Loucy (cell line): ENCODE measurements at regions not wholly inside any gene's neighbourhood (a gene's known extent, or its start where the extent isn't known, plus 50 kb on each side); places are given as distances from the start of the nearest gene placed in this dataset.
"Not testable (repeated sequence)": the region's sequence is repeated elsewhere in the genome, so short reads cannot be mapped to it uniquely, and the experiment has no call there.

Experiments
- H2AFZ ChIP-seq: fragments of 200-600 bp; sonication (generic); 2 replicates; pipeline ENCODE4 v1.6.0; 2016; ENCODE audit warnings: antibody characterized with exemption, mild to moderate bottlenecking, low read length, moderate library complexity
- H3F3A ChIP-seq: fragments of 200-600 bp; 2 replicates; pipeline ENCODE4 v1.6.0; 2016; ENCODE audit warnings: antibody characterized with exemption, low read depth, mild to moderate bottlenecking
- H3K27me3 ChIP-seq: fragments of 200-600 bp; sonication (generic); 2 replicates; pipeline ENCODE4 v1.6.1; 2014; ENCODE audit warnings: low read length, mild to moderate bottlenecking; ENCODE audit not compliant: insufficient read depth, poor library complexity, severe bottlenecking
- H3K36me3 ChIP-seq: fragments of 200-600 bp; sonication (generic); 2 replicates; pipeline ENCODE4 v1.6.1; 2016; ENCODE audit warnings: low read length; ENCODE audit not compliant: insufficient read depth
- H3K4me1 ChIP-seq: fragments of 200-600 bp; sonication (generic); 2 replicates; pipeline ENCODE4 v1.5.1; 2014; ENCODE audit warnings: low read length, mild to moderate bottlenecking; ENCODE audit not compliant: insufficient read depth, poor library complexity, severe bottlenecking
- H3K4me2 ChIP-seq: fragments of 200-600 bp; sonication (generic); 2 replicates; pipeline ENCODE4 v1.6.0; 2014; ENCODE audit warnings: antibody characterized with exemption, low read length, low read depth, mild to moderate bottlenecking; ENCODE audit not compliant: poor library complexity, severe bottlenecking
- H3K4me3 ChIP-seq: fragments of 200-600 bp; sonication (generic); 2 replicates; pipeline ENCODE4 v1.5.1; 2014; ENCODE audit warnings: low read length, mild to moderate bottlenecking, mixed read lengths; ENCODE audit not compliant: poor library complexity, severe bottlenecking
- H3K79me2 ChIP-seq: fragments of 200-600 bp; sonication (generic); 2 replicates; pipeline ENCODE4 v1.6.1; 2014; ENCODE audit warnings: low read length; ENCODE audit not compliant: insufficient read depth
- H3K9ac ChIP-seq: fragments of 200-600 bp; sonication (generic); 2 replicates; pipeline ENCODE4 v1.6.0; 2014; ENCODE audit warnings: mild to moderate bottlenecking, low read depth, low read length, moderate library complexity; ENCODE audit not compliant: poor library complexity, severe bottlenecking
- H3K9me2 ChIP-seq: fragments of 200-600 bp; sonication (generic); replicated peaks from 2 replicates; pipeline ENCODE4 v1.6.1; 2016; ENCODE audit warnings: low read depth, low read length, mixed read lengths
- H3K9me3 ChIP-seq: fragments of 200-600 bp; sonication (generic); 2 replicates; pipeline ENCODE4 v1.6.1; 2014; ENCODE audit warnings: mild to moderate bottlenecking, antibody characterized with exemption, low read length, low read depth; ENCODE audit not compliant: insufficient read depth
- H4K20me1 ChIP-seq: fragments of 200-600 bp; sonication (generic); 2 replicates; pipeline ENCODE4 v1.6.0; 2014; ENCODE audit warnings: antibody characterized with exemption, low read length, mild to moderate bottlenecking; ENCODE audit not compliant: insufficient read depth, poor library complexity, severe bottlenecking

GRCh38 chr2:87308621-87309020 lies 287.0 kb upstream of the PLGLB1 start:
- not testable (repeated sequence) for H3K9me3 ChIP-seq, H3K9ac ChIP-seq, H2AFZ ChIP-seq

GRCh38 chr2:87309785-87310184 lies 288.1 kb upstream of the PLGLB1 start:
- not testable (repeated sequence) for H3K36me3 ChIP-seq, H3K9me3 ChIP-seq

More at GRCh38 chr2:87308621-87309020, 287.0 kb upstream of the PLGLB1 start:
- H3K4me1 ChIP-seq, H3K27me3 ChIP-seq, H3K36me3 ChIP-seq, H3K4me2 ChIP-seq, H4K20me1 ChIP-seq, H3F3A ChIP-seq, H3K4me3 ChIP-seq, H3K9me2 ChIP-seq, H3K79me2 ChIP-seq: not testable (repeated sequence)

GRCh38 chr2:87311896-87312441 lies 290.3 kb upstream of the PLGLB1 start:
- H2AFZ ChIP-seq, result not testable (repeated sequence)

More at GRCh38 chr2:87309785-87310184, 288.1 kb upstream of the PLGLB1 start:
- H3K27me3 ChIP-seq, H2AFZ ChIP-seq, H3K9ac ChIP-seq, H3K9me2 ChIP-seq, H3K79me2 ChIP-seq, H3K4me3 ChIP-seq, H3K4me1 ChIP-seq, H4K20me1 ChIP-seq, H3F3A ChIP-seq, H3K4me2 ChIP-seq: not testable (repeated sequence)

GRCh38 chr2:87314622-87315021 lies 293.0 kb upstream of the PLGLB1 start:
- H2AFZ ChIP-seq, H3K4me3 ChIP-seq, H3K36me3 ChIP-seq, H3F3A ChIP-seq, H3K4me2 ChIP-seq, H4K20me1 ChIP-seq, H3K27me3 ChIP-seq, H3K9me3 ChIP-seq, H3K4me1 ChIP-seq, H3K9me2 ChIP-seq, H3K79me2 ChIP-seq, H3K9ac ChIP-seq: not testable (repeated sequence)

More at GRCh38 chr2:87311896-87312441, 290.3 kb upstream of the PLGLB1 start:
- not testable (repeated sequence) for H3K9me2 ChIP-seq, H3K4me1 ChIP-seq, H3K4me3 ChIP-seq, H3K79me2 ChIP-seq, H3K36me3 ChIP-seq, H3K9ac ChIP-seq, H4K20me1 ChIP-seq, H3K4me2 ChIP-seq, H3K9me3 ChIP-seq, H3K27me3 ChIP-seq, H3F3A ChIP-seq

GRCh38 chr2:87315183-87315902 lies 293.7 kb upstream of the PLGLB1 start:
- H2AFZ ChIP-seq, H3K27me3 ChIP-seq, H3K4me1 ChIP-seq, H3K4me2 ChIP-seq, H3K79me2 ChIP-seq, H3K36me3 ChIP-seq, H3K9me3 ChIP-seq, H3K9me2 ChIP-seq, H3K4me3 ChIP-seq, H4K20me1 ChIP-seq, H3K9ac ChIP-seq, H3F3A ChIP-seq: not testable (repeated sequence)

- not testable (repeated sequence) for H3K9me2 ChIP-seq, H2AFZ ChIP-seq, H3K27me3 ChIP-seq, H3K9me3 ChIP-seq, H3F3A ChIP-seq, H3K36me3 ChIP-seq, H3K4me1 ChIP-seq, H3K9ac ChIP-seq, H3K4me3 ChIP-seq, H4K20me1 ChIP-seq, H3K4me2 ChIP-seq, H3K79me2 ChIP-seq
Observed at GRCh38 chr2:87317193-87317592, 295.5 kb upstream of the PLGLB1 start.

GRCh38 chr2:87318814-87319491 lies 297.3 kb upstream of the PLGLB1 start:
- not testable (repeated sequence) for H3K9ac ChIP-seq, H3K36me3 ChIP-seq, H2AFZ ChIP-seq, H3K9me3 ChIP-seq, H3K9me2 ChIP-seq, H3K4me3 ChIP-seq, H3K27me3 ChIP-seq, H4K20me1 ChIP-seq, H3K4me1 ChIP-seq, H3K4me2 ChIP-seq, H3F3A ChIP-seq, H3K79me2 ChIP-seq
